ENCODE measurements at regions not wholly inside any gene's neighbourhood (a gene's known extent, or its start where the extent isn't known, plus 50 kb on each side); places are given as distances from the start of the nearest gene placed in this dataset.

DNA sequence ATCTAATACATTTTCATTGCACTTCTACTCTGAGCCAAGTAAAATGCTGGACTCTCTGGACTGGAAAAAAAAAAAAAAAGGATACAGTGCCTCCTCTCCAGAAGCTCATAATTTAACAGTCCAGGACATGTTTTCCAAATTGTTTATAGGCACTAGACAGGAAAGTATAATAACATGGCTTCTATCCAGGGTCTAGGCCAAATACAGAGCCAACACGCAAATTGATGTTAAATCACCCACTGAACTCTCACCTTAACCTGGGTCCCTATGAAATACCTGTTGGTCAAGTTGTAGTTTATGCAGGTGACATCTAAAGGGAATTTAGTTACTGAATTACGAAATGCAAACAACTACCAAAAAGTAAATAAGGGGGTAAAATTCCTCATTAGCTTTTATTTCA lies 428.7 kb upstream of the LUZP2 start:
- DNase-seq (ENCODE audit: low spot score in 2 of 2) = no peak
- H3K4me1 ChIP-seq = no peaks in the 10 kb centered on the region
- H3K27ac ChIP-seq = no peak overlapping the region
- no peak overlapping the region for H3K4me3 ChIP-seq
- no peaks in the 10 kb centered on the region for H3K36me3 ChIP-seq
- 76% methylated on average over 2 of the region's 2 CpGs for WGBS
- H3K9me3 ChIP-seq = no peaks in the 10 kb centered on the region
- TF ChIP-seq EP300 (IDR thresholded peaks at IDR 0.05) (no peak), POLR2A (IDR thresholded peaks at IDR 0.05) (no peak), POLR2AphosphoS5 (IDR thresholded peaks at IDR 0.05) (no peak)
- TF ChIP-seq, protein P1, sequence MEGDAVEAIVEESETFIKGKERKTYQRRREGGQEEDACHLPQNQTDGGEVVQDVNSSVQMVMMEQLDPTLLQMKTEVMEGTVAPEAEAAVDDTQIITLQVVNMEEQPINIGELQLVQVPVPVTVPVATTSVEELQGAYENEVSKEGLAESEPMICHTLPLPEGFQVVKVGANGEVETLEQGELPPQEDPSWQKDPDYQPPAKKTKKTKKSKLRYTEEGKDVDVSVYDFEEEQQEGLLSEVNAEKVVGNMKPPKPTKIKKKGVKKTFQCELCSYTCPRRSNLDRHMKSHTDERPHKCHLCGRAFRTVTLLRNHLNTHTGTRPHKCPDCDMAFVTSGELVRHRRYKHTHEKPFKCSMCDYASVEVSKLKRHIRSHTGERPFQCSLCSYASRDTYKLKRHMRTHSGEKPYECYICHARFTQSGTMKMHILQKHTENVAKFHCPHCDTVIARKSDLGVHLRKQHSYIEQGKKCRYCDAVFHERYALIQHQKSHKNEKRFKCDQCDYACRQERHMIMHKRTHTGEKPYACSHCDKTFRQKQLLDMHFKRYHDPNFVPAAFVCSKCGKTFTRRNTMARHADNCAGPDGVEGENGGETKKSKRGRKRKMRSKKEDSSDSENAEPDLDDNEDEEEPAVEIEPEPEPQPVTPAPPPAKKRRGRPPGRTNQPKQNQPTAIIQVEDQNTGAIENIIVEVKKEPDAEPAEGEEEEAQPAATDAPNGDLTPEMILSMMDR (IDR thresholded peaks at IDR 0.05) = no peak
- no peaks in the 10 kb centered on the region for H3K27me3 ChIP-seq

DNA sequence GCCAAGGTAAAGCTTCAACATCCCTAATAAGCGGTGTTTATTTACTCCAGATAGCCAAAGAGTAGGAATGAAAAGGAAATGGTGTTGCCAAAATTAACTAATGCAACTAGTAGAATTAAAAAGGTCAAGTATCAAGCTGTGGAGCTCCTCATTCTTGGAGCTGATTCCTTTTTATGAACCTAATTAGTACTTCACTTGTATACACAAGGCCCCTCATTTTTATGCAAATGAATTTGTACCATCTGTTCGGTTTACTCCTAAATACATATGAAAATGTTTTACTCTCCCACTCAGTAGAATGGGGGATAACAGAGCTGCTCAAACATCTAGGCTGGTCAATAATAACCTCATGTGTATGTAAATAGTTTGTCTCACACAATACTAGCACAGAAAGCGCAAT lies 426.4 kb upstream of the LUZP2 start:
- 81% methylated on average over 3 of the region's 3 CpGs for WGBS
- Histone ChIP-seq H3K9me3 (no peaks in the 10 kb centered on the region), H3K27ac (no peak overlapping the region), H3K27me3 (no peaks in the 10 kb centered on the region), H3K4me1 (no peaks in the 10 kb centered on the region), H3K4me3 (no peak overlapping the region), H3K36me3 (no peaks in the 10 kb centered on the region)
- DNase-seq (ENCODE audit: low spot score in 2 of 2) = no peak
- TF ChIP-seq POLR2A (IDR thresholded peaks at IDR 0.05) = no peak
- TF ChIP-seq, protein P1 (IDR thresholded peaks at IDR 0.05) = no peak
- no peak for TF ChIP-seq EP300 (IDR thresholded peaks at IDR 0.05)

DNA sequence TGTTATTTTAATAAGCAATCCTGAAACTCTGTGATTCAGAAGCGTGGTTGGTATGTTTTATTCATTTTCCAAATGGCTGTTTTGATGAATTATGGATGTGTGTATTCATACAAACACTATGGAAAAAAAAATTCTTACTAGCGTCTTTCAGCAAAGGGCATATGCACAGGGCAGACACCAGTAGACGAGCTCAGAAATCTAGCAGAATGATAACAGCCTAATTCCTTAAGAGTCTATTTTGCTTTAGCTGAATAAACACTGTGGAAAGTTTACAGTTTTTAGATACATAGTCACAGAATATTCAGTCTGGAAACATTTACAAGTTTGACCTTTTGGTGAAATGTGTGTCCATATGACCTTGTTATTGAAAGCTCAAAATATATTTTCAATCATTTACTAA lies 418.8 kb upstream of the LUZP2 start:
- Histone ChIP-seq H3K36me3 (no peaks in the 10 kb centered on the region), H3K9me3 (no peaks in the 10 kb centered on the region), H3K4me3 (no peak overlapping the region), H3K27me3 (no peaks in the 10 kb centered on the region), H3K27ac (no peak overlapping the region), H3K4me1 (no peaks in the 10 kb centered on the region)
- DNase-seq (ENCODE audit: low spot score in 2 of 2) = no peak
- TF ChIP-seq POLR2A (IDR thresholded peaks at IDR 0.05) (no peak), POLR2AphosphoS5 (IDR thresholded peaks at IDR 0.05) (no peak), EP300 (IDR thresholded peaks at IDR 0.05) (no peak)
- TF ChIP-seq, protein P1 (IDR thresholded peaks at IDR 0.05) = no peak
- 78% methylated on average over 3 of the region's 3 CpGs for WGBS

DNA sequence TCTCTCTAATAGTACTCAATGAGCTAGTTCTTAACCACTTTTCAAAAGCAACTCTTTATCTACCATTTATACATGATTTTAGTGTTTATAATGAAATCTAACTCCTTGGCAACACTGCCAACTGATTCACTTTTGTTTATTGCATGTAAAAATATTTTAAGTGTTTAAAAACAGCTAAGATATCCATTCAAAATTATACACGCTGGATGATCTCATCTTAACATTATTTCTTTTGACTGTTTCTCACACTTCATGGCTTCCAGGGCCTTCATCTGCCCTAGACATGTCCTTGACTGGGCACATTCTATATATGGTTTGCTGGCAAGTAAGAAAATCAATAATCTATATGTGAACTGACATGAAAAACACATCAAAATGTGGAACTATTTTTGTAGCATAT lies 414.6 kb upstream of the LUZP2 start:
- no peaks in the 10 kb centered on the region for H3K4me1 ChIP-seq
- no peak overlapping the region for H3K4me3 ChIP-seq
- no peak overlapping the region for H3K27ac ChIP-seq
- TF ChIP-seq EP300 (IDR thresholded peaks at IDR 0.05) = no peak
- TF ChIP-seq, protein P1 (IDR thresholded peaks at IDR 0.05) = no peak
- no peak for TF ChIP-seq POLR2A (IDR thresholded peaks at IDR 0.05)
- no peak for TF ChIP-seq POLR2AphosphoS5 (IDR thresholded peaks at IDR 0.05)
- H3K9me3 ChIP-seq = no peaks in the 10 kb centered on the region
- H3K27me3 ChIP-seq = no peaks in the 10 kb centered on the region
- H3K36me3 ChIP-seq = no peaks in the 10 kb centered on the region
- no peak for DNase-seq (ENCODE audit: low spot score in 2 of 2)
- WGBS = 56% methylated on average over 1 of the region's 1 CpG

DNA sequence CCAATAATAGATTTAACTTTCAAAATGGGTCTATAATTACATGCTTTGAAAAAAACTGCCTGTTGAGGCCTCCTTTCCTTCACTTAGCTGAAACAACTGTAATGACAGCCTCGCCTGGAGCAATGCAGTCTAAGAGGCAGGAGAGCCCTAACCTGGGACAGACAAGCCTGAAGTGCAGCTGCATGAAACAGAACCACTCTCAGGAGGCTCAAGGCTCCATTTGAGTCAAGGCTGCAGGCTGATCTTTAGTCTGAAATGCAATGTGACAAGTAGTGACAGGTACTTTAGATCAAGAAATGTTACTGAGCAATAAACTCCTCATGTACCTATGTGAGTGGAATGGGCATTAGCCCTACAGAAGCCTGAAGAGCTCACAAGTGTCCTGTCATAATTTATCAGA lies 414.0 kb upstream of the LUZP2 start:
- Histone ChIP-seq H3K27me3 (no peaks in the 10 kb centered on the region), H3K36me3 (no peaks in the 10 kb centered on the region), H3K27ac (no peak overlapping the region), H3K4me3 (no peak overlapping the region), H3K9me3 (no peaks in the 10 kb centered on the region), H3K4me1 (no peaks in the 10 kb centered on the region)
- no peak for DNase-seq (ENCODE audit: low spot score in 2 of 2)
- WGBS = 45% methylated on average over 1 of the region's 1 CpG
- TF ChIP-seq POLR2A (IDR thresholded peaks at IDR 0.05) (no peak), POLR2AphosphoS5 (IDR thresholded peaks at IDR 0.05) (no peak), EP300 (IDR thresholded peaks at IDR 0.05) (no peak)
- TF ChIP-seq, protein P1 (IDR thresholded peaks at IDR 0.05) = no peak

All from suprapubic skin (tissue), 4 donors.